ENCODE measurements at regions not wholly inside any gene's neighbourhood (a gene's known extent, or its start where the extent isn't known, plus 50 kb on each side); places are given as distances from the start of the nearest gene placed in this dataset.

DNA sequence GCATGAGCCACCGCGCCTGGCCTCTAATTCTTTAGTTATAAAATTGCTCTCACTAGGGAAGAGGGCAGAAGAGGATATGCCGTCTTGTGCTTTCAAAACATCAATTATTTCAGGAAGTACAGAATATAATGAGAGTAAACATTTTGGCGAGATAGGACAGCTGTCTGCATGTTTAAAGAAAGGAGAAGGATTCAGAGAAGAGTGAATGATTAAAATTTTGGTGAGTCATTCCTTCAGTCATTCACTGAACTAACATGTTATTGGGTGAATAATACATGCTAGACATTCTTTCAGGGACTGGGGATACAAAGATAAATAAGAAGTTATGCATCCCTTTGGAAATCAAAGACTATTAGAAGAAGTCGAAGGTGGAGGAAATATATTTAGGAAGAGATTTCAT, 590.3 kb upstream of the GOT2 start:
- Histone ChIP-seq H3K4me2 (ENCODE audit: low read length) (no peak overlapping the region), H3K27me3 (ENCODE audit: insufficient read depth, low read depth, low read length) (no peaks in the 10 kb centered on the region), H4K20me1 (ENCODE audit: insufficient read depth) (no peaks in the 10 kb centered on the region), H3F3A (ENCODE audit: insufficient read depth, low read length, poor library complexity, severe bottlenecking) (no peaks in the 10 kb centered on the region), H3K9me2 (ENCODE audit: insufficient read depth, low read length) (no peaks in the 10 kb centered on the region), H2AFZ (ENCODE audit: low read depth, low read length) (no peak overlapping the region), H3K9me3 (ENCODE audit: low read length) (no peaks in the 10 kb centered on the region), H3K79me2 (replicated peaks; ENCODE audit: insufficient read depth, low read length) (no peaks in the 10 kb centered on the region), H3K36me3 (ENCODE audit: insufficient read depth, low read length) (no peaks in the 10 kb centered on the region), H3K27ac (ENCODE audit: low read length) (no peak overlapping the region), H3K4me3 (ENCODE audit: low read length) (no peak overlapping the region), H3K9ac (ENCODE audit: low read length) (no peak overlapping the region)
- TF ChIP-seq POLR2AphosphoS5 (IDR thresholded peaks at IDR 0.05), result no peak

DNA sequence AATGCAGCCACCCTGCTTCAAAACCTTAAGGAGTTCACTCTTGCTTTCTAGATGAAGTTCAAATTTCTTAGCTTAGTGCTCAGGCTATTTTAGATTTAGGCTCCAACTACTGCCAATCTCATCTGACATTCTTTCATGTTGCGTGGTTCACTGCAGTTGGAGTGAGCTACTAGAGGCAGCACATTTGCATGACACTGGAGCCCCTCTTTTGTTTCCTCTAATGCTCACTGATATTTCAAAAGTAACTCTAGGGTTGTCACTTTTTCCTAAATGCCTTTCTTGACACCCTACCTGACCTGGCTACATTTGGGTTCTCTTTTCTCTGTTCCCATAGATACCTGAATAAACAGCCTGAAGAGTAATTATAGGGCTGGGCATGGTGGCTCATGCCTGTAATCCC, 586.5 kb upstream of the GOT2 start:
- Histone ChIP-seq H3F3A (ENCODE audit: insufficient read depth, low read length, poor library complexity, severe bottlenecking) (no peaks in the 10 kb centered on the region), H3K9me2 (ENCODE audit: insufficient read depth, low read length) (no peaks in the 10 kb centered on the region), H3K36me3 (ENCODE audit: insufficient read depth, low read length) (no peaks in the 10 kb centered on the region), H3K9ac (ENCODE audit: low read length) (no peak overlapping the region), H3K9me3 (ENCODE audit: low read length) (no peaks in the 10 kb centered on the region), H3K4me2 (ENCODE audit: low read length) (no peak overlapping the region), H3K4me3 (ENCODE audit: low read length) (no peak overlapping the region), H3K27me3 (ENCODE audit: insufficient read depth, low read depth, low read length) (no peaks in the 10 kb centered on the region), H3K27ac (ENCODE audit: low read length) (no peak overlapping the region), H4K20me1 (ENCODE audit: insufficient read depth) (no peaks in the 10 kb centered on the region), H2AFZ (ENCODE audit: low read depth, low read length) (no peak overlapping the region), H3K79me2 (replicated peaks; ENCODE audit: insufficient read depth, low read length) (no peaks in the 10 kb centered on the region)
- TF ChIP-seq RAD21 (conservative IDR thresholded peaks at IDR 0.05) (no peak), SMC3 (conservative IDR thresholded peaks at IDR 0.05; ENCODE audit: poor library complexity) (no peak)

- H4K20me1 ChIP-seq (ENCODE audit: insufficient read depth), result no peaks in the 10 kb centered on the region
- no peak overlapping the region for H3K9ac ChIP-seq (ENCODE audit: low read length)
- TF ChIP-seq EZH2 (IDR thresholded peaks at IDR 0.05; ENCODE audit: borderline replicate concordance, insufficient read depth, low read length, poor library complexity, severe bottlenecking) (no peak), TAF1 (IDR thresholded peaks at IDR 0.05; ENCODE audit: low read depth) (no peak), RAD21 (conservative IDR thresholded peaks at IDR 0.05) (no peak), SMC3 (conservative IDR thresholded peaks at IDR 0.05; ENCODE audit: poor library complexity) (no peak), POLR2AphosphoS5 (IDR thresholded peaks at IDR 0.05) (no peak), EP300 (conservative IDR thresholded peaks at IDR 0.05; ENCODE audit: poor library complexity, severe bottlenecking) (no peak), MXI1 (conservative IDR thresholded peaks at IDR 0.05; ENCODE audit: poor library complexity, severe bottlenecking) (no peak)
- TF ChIP-seq, protein P1, sequence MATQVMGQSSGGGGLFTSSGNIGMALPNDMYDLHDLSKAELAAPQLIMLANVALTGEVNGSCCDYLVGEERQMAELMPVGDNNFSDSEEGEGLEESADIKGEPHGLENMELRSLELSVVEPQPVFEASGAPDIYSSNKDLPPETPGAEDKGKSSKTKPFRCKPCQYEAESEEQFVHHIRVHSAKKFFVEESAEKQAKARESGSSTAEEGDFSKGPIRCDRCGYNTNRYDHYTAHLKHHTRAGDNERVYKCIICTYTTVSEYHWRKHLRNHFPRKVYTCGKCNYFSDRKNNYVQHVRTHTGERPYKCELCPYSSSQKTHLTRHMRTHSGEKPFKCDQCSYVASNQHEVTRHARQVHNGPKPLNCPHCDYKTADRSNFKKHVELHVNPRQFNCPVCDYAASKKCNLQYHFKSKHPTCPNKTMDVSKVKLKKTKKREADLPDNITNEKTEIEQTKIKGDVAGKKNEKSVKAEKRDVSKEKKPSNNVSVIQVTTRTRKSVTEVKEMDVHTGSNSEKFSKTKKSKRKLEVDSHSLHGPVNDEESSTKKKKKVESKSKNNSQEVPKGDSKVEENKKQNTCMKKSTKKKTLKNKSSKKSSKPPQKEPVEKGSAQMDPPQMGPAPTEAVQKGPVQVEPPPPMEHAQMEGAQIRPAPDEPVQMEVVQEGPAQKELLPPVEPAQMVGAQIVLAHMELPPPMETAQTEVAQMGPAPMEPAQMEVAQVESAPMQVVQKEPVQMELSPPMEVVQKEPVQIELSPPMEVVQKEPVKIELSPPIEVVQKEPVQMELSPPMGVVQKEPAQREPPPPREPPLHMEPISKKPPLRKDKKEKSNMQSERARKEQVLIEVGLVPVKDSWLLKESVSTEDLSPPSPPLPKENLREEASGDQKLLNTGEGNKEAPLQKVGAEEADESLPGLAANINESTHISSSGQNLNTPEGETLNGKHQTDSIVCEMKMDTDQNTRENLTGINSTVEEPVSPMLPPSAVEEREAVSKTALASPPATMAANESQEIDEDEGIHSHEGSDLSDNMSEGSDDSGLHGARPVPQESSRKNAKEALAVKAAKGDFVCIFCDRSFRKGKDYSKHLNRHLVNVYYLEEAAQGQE (IDR thresholded peaks at IDR 0.05; ENCODE audit: borderline replicate concordance), result no peak
- TF ChIP-seq, protein P2, sequence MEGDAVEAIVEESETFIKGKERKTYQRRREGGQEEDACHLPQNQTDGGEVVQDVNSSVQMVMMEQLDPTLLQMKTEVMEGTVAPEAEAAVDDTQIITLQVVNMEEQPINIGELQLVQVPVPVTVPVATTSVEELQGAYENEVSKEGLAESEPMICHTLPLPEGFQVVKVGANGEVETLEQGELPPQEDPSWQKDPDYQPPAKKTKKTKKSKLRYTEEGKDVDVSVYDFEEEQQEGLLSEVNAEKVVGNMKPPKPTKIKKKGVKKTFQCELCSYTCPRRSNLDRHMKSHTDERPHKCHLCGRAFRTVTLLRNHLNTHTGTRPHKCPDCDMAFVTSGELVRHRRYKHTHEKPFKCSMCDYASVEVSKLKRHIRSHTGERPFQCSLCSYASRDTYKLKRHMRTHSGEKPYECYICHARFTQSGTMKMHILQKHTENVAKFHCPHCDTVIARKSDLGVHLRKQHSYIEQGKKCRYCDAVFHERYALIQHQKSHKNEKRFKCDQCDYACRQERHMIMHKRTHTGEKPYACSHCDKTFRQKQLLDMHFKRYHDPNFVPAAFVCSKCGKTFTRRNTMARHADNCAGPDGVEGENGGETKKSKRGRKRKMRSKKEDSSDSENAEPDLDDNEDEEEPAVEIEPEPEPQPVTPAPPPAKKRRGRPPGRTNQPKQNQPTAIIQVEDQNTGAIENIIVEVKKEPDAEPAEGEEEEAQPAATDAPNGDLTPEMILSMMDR (IDR thresholded peaks at IDR 0.05; ENCODE audit: poor library complexity, severe bottlenecking), result no peak
- H2AFZ ChIP-seq (ENCODE audit: low read depth, low read length), result no peak overlapping the region
- H3F3A ChIP-seq (ENCODE audit: insufficient read depth, low read length, poor library complexity, severe bottlenecking), result no peaks in the 10 kb centered on the region
- H3K27ac ChIP-seq (ENCODE audit: low read length), result no peak overlapping the region
- no peaks in the 10 kb centered on the region for H3K9me2 ChIP-seq (ENCODE audit: insufficient read depth, low read length)
- no peaks in the 10 kb centered on the region for H3K36me3 ChIP-seq (ENCODE audit: insufficient read depth, low read length)
- H3K4me2 ChIP-seq (ENCODE audit: low read length), result no peak overlapping the region
- no peak overlapping the region for H3K4me3 ChIP-seq (ENCODE audit: low read length)
- no peaks in the 10 kb centered on the region for H3K9me3 ChIP-seq (ENCODE audit: low read length)
- H3K79me2 ChIP-seq (replicated peaks; ENCODE audit: insufficient read depth, low read length), result no peaks in the 10 kb centered on the region
- H3K27me3 ChIP-seq (ENCODE audit: insufficient read depth, low read depth, low read length), result no peaks in the 10 kb centered on the region
Observed at GRCh38 chr16:59319871-59320270, 585.8 kb upstream of the GOT2 start.

Measured in neural cell (in vitro differentiated cells).